ENCODE measurements at regions not wholly inside any gene's neighbourhood (a gene's known extent, or its start where the extent isn't known, plus 50 kb on each side); places are given as distances from the start of the nearest gene placed in this dataset.

DNA sequence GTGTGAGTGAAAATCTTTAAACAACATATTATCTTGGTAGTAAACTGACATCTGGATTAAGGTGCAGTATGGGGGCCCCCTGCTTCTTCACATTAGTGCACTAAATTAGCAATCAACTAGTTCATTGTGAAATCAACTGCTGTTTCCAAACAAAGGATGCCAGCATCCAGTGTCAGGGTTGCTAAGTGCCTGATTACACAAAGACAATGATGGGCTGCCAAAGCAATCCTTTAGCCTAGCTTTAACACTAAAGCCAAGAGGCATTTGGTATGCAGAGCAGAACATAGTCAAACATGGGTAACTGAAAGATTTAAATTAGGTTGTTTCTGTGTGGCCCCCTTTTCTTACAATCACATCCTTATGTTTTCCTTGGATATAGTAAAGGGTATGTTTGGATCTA lies 543.1 kb upstream of the SLITRK5 start:
- H3K27me3 ChIP-seq (ENCODE audit: control insufficient read depth, extremely low read depth, insufficient read depth, low read length) = no peaks in the 10 kb centered on the region
- H3K27ac ChIP-seq (ENCODE audit: control insufficient read depth, insufficient read depth, low read length) = no peak overlapping the region
- H3K79me2 ChIP-seq (ENCODE audit: control insufficient read depth, insufficient read depth, low read length) = no peaks in the 10 kb centered on the region
- DNase-seq (ENCODE audit: low read depth, low spot score) = no peak
- no peaks in the 10 kb centered on the region for H3K36me3 ChIP-seq (ENCODE audit: control insufficient read depth in 2 of 2, extremely low read depth in 1 of 2, insufficient read depth in 2 of 2, low read length in 2 of 2)
- no peak for TF ChIP-seq EZH2 (IDR thresholded peaks at IDR 0.05; ENCODE audit: low read length)
- TF ChIP-seq, protein P1, sequence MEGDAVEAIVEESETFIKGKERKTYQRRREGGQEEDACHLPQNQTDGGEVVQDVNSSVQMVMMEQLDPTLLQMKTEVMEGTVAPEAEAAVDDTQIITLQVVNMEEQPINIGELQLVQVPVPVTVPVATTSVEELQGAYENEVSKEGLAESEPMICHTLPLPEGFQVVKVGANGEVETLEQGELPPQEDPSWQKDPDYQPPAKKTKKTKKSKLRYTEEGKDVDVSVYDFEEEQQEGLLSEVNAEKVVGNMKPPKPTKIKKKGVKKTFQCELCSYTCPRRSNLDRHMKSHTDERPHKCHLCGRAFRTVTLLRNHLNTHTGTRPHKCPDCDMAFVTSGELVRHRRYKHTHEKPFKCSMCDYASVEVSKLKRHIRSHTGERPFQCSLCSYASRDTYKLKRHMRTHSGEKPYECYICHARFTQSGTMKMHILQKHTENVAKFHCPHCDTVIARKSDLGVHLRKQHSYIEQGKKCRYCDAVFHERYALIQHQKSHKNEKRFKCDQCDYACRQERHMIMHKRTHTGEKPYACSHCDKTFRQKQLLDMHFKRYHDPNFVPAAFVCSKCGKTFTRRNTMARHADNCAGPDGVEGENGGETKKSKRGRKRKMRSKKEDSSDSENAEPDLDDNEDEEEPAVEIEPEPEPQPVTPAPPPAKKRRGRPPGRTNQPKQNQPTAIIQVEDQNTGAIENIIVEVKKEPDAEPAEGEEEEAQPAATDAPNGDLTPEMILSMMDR (optimal IDR thresholded peaks at IDR 0.05 in 1 of 3, IDR thresholded peaks at IDR 0.05 in 1 of 3, conservative IDR thresholded peaks at IDR 0.05 in 1 of 3; ENCODE audit: extremely low read depth in 1 of 3, insufficient read depth in 2 of 3, low read length in 3 of 3) = no peak
- H2AFZ ChIP-seq (ENCODE audit: control insufficient read depth, low read length) = no peak overlapping the region
- H3K4me3 ChIP-seq (ENCODE audit: control insufficient read depth in 2 of 3, extremely low read depth in 1 of 3, insufficient read depth in 2 of 3, low read depth in 1 of 3, low read length in 3 of 3) = no peak overlapping the region
- H3K9ac ChIP-seq (ENCODE audit: control insufficient read depth, extremely low read depth, insufficient read depth, low read length) = no peak overlapping the region
- no peaks in the 10 kb centered on the region for H3K9me3 ChIP-seq (ENCODE audit: control insufficient read depth, low read depth, low read length)
- H3K9me1 ChIP-seq (ENCODE audit: control insufficient read depth, extremely low read depth, insufficient read depth, low read length) = no peaks in the 10 kb centered on the region
- no peak overlapping the region for H3K4me2 ChIP-seq (ENCODE audit: control insufficient read depth, extremely low read depth, insufficient read depth, low read depth, low read length)
- FAIRE-seq = no peak
- H3K4me1 ChIP-seq (ENCODE audit: control insufficient read depth, extremely low read depth, insufficient read depth, low read length) = peaks cover 4% of the 10 kb centered on the region
- dilution Hi-C loops (cut with MboI; ENCODE audit: extremely low pct_ligation_motif_present, low sequenced_read_pairs) = no loop called here
- H4K20me1 ChIP-seq (ENCODE audit: control insufficient read depth, extremely low read depth, insufficient read depth, low read length) = no peaks in the 10 kb centered on the region

DNA sequence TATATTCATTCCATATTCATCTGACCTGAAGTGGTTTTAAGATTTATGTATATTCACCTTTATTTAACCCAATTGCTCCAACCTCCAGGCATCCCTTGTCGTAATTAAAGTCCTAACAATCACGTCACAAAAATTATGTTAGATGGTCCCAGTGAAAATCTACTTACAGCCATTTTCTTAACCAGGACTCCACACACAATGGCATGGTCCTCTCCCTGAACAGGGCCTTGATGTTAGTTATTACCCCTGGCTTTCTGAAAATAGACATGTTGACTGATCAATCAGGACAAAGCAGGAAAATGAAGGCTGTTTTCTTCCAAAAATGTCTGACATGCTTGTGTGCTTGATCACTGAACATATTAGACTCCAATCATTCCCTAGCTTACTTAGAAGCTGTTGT lies 542.7 kb upstream of the SLITRK5 start:
- Histone ChIP-seq H3K36me3 (ENCODE audit: control insufficient read depth in 2 of 2, extremely low read depth in 1 of 2, insufficient read depth in 2 of 2, low read length in 2 of 2) (no peaks in the 10 kb centered on the region), H3K9me1 (ENCODE audit: control insufficient read depth, extremely low read depth, insufficient read depth, low read length) (no peaks in the 10 kb centered on the region), H3K9ac (ENCODE audit: control insufficient read depth, extremely low read depth, insufficient read depth, low read length) (no peak overlapping the region), H4K20me1 (ENCODE audit: control insufficient read depth, extremely low read depth, insufficient read depth, low read length) (no peaks in the 10 kb centered on the region), H3K27ac (ENCODE audit: control insufficient read depth, insufficient read depth, low read length) (no peak overlapping the region), H3K4me2 (ENCODE audit: control insufficient read depth, extremely low read depth, insufficient read depth, low read depth, low read length) (no peak overlapping the region), H3K4me1 (ENCODE audit: control insufficient read depth, extremely low read depth, insufficient read depth, low read length) (peaks cover 4% of the 10 kb centered on the region), H3K27me3 (ENCODE audit: control insufficient read depth, extremely low read depth, insufficient read depth, low read length) (no peaks in the 10 kb centered on the region), H2AFZ (ENCODE audit: control insufficient read depth, low read length) (no peak overlapping the region), H3K79me2 (ENCODE audit: control insufficient read depth, insufficient read depth, low read length) (no peaks in the 10 kb centered on the region), H3K4me3 (ENCODE audit: control insufficient read depth in 2 of 3, extremely low read depth in 1 of 3, insufficient read depth in 2 of 3, low read depth in 1 of 3, low read length in 3 of 3) (no peak overlapping the region), H3K9me3 (ENCODE audit: control insufficient read depth, low read depth, low read length) (no peaks in the 10 kb centered on the region)
- dilution Hi-C loops (cut with MboI; ENCODE audit: extremely low pct_ligation_motif_present, low sequenced_read_pairs) = no loop called here
- TF ChIP-seq EZH2 (IDR thresholded peaks at IDR 0.05; ENCODE audit: low read length) = no peak
- TF ChIP-seq, protein P1 (optimal IDR thresholded peaks at IDR 0.05 in 1 of 3, IDR thresholded peaks at IDR 0.05 in 1 of 3, conservative IDR thresholded peaks at IDR 0.05 in 1 of 3; ENCODE audit: extremely low read depth in 1 of 3, insufficient read depth in 2 of 3, low read length in 3 of 3) = no peak
- FAIRE-seq = no peak
- DNase-seq (ENCODE audit: low read depth, low spot score) = no peak
